HL-60 (cell line): ENCODE measurements at regions not wholly inside any gene's neighbourhood (a gene's known extent, or its start where the extent isn't known, plus 50 kb on each side); places are given as distances from the start of the nearest gene placed in this dataset.
"Not testable (repeated sequence)": the region's sequence is repeated elsewhere in the genome, so short reads cannot be mapped to it uniquely, and the experiment has no call there.

ENCODE experiments used
- POLR2AphosphoS5 ChIP-seq: IDR thresholded peaks from 2 replicates; pipeline ENCODE4 v1.6.1; 2012; ENCODE audit warnings: low read depth
- TF ChIP-seq, protein P1 (sequence below): IDR thresholded peaks from one replicate; pipeline ENCODE4 v1.5.1; 2011; ENCODE audit warnings: low read length, control low read depth, inconsistent platforms; ENCODE audit not compliant: insufficient read depth

DNA sequence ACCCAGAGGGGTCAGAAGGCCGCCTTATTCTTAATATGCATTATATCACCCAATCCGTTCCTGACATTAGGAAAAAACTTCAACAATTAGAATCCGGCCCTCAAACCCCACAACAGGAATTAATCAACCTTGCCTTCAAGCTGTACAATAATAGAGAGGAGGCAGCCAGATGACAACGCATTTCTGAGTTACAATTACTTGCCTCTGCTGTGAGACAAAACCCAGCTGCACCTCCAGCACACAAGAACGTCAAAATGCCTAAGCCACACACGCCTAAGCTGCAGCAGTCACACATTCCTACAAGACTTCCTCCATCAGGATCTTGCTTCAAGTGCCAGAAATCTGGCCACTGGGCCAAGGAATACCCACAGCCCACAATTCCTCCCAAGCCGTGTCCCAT lies 1723.1 kb downstream of the LRRC4C start:
- not testable (repeated sequence) for TF ChIP-seq POLR2AphosphoS5
- TF ChIP-seq, protein P1, sequence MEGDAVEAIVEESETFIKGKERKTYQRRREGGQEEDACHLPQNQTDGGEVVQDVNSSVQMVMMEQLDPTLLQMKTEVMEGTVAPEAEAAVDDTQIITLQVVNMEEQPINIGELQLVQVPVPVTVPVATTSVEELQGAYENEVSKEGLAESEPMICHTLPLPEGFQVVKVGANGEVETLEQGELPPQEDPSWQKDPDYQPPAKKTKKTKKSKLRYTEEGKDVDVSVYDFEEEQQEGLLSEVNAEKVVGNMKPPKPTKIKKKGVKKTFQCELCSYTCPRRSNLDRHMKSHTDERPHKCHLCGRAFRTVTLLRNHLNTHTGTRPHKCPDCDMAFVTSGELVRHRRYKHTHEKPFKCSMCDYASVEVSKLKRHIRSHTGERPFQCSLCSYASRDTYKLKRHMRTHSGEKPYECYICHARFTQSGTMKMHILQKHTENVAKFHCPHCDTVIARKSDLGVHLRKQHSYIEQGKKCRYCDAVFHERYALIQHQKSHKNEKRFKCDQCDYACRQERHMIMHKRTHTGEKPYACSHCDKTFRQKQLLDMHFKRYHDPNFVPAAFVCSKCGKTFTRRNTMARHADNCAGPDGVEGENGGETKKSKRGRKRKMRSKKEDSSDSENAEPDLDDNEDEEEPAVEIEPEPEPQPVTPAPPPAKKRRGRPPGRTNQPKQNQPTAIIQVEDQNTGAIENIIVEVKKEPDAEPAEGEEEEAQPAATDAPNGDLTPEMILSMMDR, result not testable (repeated sequence)
